Embryonic facial prominence (tissue), 1 donor: ENCODE measurements at regions not wholly inside any gene's neighbourhood (a gene's known extent, or its start where the extent isn't known, plus 50 kb on each side); places are given as distances from the start of the nearest gene placed in this dataset.
"Not testable (repeated sequence)": the region's sequence is repeated elsewhere in the genome, so short reads cannot be mapped to it uniquely, and the experiment has no call there.

Experiments
- DNase-seq: peaks from one replicate; pipeline ENCODE4 v3.0.0-alpha.2; 2016; ENCODE audit errors: extremely low spot score

GRCh38 chrX:117680286-117680685 lies 436.3 kb downstream of the KLHL13 start:
- DNase-seq: no peak

- DNase-seq: no peak
Observed at GRCh38 chrX:117653396-117653795, 463.2 kb downstream of the KLHL13 start.

DNA sequence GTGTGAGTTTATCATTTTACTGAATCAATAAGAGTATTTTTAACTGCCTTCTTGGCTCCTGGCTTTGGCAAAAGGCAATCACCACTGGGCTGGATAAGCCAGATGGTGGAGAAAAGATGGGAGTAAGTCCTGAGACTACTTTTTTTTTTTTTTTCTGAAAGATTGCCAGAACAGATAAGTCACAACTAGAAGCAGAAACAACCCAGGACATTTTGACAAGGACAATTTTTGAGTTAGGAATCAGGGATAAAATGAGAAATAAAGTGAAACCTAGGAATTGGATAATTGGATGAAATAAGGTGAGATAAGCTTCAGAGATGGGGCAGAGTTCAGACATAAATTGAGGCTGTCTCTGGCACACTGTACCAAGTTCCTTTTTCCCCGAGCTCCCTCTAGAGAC lies 471.0 kb downstream of the KLHL13 start:
- DNase-seq: no peak

DNA sequence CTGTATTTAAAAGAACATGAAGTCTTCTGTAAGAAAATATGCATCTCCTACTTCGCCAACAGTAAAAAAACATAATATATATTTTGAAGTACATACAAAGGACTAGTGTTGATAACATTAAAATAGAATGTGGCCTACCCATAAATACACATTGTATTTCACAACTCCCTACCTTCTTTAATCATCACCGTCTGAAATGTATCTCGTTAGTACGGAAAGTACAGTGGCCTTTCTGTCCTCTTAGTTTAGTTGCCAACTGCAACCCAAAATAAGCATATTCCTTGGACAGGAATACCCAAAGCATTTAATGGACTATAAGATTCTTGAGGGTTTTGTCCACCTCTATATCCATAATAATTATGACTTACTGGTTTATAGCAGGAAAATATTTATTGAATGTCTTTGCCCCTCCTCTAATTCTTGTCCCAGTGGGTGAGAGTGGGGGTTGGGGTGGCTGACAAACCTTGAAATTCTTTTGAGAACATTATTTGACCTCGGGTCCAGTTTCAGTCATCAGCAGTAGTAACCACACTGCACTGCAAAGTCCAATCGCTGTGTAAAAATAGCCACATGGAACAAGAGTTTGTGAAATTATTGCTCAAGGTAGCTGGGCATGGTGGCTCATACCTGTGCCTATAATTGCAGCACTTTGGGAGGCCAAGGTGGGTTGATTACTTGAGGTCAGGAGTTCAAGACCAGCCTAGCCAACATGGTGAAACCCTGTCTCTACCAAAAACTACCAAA lies 474.5 kb downstream of the KLHL13 start:
- no peak for DNase-seq

GRCh38 chrX:117636826-117637225 lies 479.8 kb downstream of the KLHL13 start:
- no peak for DNase-seq

GRCh38 chrX:117633277-117633676 lies 483.3 kb downstream of the KLHL13 start:
- DNase-seq: no peak

DNA sequence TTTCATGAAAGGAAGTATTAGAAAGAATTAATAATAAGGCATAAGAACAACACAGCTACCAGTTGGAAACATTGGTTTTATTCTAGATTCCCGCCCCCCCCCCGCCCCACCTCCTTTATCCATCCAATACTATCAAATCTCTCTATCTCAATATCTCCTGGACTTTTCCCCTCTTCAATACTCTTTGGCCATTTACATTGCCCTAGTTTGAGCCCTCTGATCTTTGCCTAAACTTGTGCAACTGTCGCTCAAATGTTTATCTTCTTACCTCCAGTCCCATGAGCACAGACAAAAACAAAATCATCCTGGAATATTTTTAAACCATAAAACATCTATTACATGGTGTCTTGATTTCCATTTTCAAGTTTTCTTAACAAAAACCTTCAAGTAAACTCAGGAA lies 488.2 kb downstream of the KLHL13 start:
- DNase-seq: no peak

GRCh38 chrX:117610806-117611205 lies 505.8 kb downstream of the KLHL13 start:
- DNase-seq: no peak

GRCh38 chrX:117610049-117610448 lies 506.6 kb downstream of the KLHL13 start:
- DNase-seq: no peak

DNA sequence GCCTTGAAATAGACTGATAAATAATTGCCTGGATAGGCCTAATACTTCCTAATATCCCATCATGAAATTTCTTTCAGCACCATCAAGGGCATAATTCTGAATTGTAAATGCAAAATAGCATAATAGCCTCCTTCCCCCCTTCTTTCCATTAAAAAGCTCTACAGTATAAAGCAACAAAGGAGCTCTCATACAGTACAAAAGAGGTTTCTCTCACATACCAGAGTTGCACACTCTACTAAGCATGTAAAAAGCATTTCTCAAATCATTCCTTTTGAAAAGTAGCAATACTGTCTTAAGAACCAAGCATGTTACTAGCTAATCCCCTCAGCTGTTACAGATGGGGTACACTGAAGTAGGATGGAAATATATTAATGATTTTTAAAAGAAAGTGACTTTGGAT lies 509.0 kb downstream of the KLHL13 start:
- DNase-seq: no peak

DNA sequence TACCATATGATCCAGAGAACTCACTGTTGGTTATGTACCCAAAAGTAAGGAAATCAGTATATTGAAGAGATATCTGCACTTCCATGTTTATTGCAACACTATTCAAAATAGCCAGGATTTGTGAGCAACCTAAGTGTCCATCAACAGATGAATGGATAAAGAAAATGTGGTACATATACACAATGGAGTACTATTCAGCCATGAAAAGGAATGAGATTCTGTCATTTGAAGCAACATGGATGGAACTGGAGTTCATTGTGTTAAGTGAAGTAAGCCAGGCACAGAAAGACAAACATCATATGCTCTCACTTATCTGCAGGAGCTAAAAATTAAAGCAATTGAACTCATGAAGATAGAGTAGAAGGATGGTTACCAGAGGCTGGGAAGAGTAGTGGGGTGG lies 510.5 kb downstream of the KLHL13 start:
- not testable (repeated sequence) for DNase-seq

DNA sequence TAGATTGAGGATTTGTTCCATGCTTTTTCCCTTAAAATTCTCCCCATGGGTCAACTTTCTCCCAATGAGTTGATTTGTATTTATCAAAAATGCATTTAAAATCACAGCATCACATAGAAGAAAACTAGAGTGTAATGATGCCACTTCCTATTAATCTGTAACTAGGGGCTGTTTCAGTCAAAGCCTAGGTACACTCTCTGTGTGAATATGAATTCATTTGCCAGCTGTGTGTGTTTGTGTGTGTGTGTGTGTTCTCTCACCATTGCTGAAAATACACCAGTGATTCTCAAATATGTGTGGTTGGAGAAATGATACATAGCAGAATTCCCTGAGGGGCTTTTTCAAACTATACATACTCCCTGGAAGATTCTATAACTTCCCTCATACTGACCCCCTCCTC lies 546.5 kb downstream of the KLHL13 start:
- no peak for DNase-seq

DNA sequence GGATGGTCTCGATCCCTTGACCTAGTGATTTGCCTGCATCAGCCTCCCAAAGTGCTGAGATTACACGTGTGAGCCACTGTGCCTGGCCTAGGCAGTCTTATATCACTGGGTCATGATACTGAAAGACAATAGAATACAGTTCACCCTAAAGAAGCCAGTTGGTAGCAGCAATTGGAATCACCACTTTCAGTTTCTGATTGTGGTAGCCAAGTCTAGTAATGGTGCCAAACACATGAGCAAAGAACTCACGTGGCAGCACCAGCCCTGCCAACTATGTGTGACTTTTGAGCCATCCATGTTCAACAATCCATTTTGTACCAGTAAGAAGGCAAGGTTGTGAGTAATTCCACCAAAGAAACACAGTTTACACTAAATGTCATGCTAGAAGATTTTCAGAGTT lies 548.4 kb downstream of the KLHL13 start:
- DNase-seq: no peak

DNA sequence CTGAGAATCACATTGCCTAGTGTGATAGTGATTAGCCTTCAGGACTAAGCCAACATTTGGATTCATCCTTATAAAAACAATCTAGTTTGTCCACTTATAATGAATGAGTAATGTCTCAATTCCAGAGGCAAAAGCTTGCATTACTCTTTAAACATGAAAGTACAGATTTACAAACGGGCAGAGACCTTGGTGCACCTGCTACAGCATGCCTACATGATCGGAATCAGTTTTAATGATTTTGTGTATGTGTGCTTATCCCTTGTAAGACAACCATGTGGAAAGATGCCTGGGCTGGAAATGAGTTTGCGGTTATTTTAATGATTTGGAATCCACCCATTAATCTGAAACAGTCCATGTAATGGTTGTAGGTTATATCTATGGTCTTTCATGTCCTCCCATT lies 572.7 kb downstream of the KLHL13 start:
- no peak for DNase-seq

- no peak for DNase-seq
Observed at GRCh38 chrX:117539090-117539418, 577.6 kb downstream of the KLHL13 start.

DNA sequence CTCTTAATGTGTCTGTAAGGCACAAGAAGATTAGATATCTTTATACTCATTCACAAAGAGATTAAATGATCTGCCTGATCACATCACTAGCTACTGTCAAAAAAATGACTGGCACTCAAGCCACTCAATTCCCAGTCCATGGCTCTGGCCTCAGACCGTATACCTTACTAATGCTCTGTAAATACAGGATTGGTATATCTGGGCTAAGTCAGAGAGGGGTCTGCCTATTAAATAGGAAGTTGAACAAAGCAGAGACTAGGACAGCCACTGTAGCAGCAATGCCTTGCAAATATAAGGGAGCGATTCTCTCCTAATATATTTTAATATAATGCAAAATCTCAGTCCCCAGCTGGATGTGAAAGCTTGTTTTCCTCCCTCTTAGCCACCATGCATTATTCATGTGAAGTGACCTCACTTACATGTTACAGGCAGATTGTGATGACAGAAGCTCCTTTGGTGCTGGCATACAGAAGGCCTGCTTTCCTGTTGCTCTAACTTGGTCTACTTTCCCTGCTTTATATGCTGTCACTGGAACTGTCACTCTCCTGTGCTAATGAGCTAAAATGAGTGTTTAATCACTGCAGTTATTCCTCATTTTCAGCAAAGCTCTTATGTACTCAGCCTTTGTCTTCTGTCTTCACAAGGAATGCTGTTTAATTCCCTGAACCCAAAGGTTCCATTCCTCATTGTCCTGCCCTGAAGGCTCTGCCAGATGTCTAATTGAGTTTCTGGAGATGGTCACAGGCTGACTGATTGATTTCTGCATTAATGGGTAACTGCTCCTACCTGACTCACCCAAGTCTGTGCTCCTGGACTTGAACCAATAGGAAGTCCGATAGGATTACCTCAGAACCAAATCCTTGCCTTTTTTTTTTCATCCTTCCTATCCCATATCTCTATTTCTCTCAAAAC lies 578.2 kb downstream of the KLHL13 start:
- no peak for DNase-seq

GRCh38 chrX:117532339-117532738 lies 584.3 kb downstream of the KLHL13 start:
- no peak for DNase-seq

DNA sequence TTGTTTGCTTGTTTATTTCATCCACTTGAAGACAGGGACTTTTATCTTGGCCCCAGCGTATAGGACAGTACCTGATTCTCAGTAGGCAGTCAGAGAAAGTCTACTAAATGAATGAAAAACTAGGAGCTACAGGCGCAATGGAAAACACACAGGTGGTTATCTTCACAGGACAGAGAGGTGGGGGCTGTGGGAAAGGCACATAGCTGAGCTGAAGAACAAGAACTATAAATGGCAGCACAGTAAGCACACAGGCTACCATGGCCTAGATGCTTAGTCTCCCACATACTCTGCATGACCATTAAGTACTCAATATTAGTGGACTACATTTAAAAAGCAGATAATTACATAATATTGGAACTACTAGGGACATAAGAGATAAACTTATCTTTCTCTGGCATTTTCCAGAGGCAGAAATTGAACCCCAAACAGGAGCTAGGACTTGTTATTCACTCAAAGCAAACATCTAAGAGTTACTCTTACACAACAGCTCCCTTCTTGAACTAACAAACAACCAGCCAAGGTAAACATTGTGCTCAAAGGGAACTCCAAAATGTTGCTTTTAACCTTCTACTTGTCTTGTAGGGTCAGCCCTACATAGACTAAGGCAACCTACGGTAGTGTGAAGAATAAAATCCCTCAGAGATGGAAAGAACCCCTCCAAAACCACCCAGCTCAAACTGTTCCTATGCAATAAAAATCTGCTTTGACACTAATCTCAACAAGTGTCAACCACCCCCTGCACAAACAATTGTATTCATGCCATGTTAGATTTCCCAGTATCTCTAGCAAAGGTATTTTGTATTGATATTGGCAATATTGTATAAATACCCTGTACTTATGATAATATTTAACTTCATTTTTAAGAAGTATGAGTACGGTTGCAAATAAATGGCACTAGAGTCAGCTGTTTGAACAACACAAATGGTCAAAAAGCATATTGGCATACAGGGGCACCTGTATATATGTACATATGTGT lies 593.6 kb downstream of the KLHL13 start:
- no peak for DNase-seq

- no peak for DNase-seq
Observed at GRCh38 chrX:117517994-117518393, 598.6 kb downstream of the KLHL13 start.

- no peak for DNase-seq
Observed at GRCh38 chrX:117511379-117511778, 605.2 kb downstream of the KLHL13 start.

GRCh38 chrX:117510453-117510852 lies 606.2 kb downstream of the KLHL13 start:
- no peak for DNase-seq

DNA sequence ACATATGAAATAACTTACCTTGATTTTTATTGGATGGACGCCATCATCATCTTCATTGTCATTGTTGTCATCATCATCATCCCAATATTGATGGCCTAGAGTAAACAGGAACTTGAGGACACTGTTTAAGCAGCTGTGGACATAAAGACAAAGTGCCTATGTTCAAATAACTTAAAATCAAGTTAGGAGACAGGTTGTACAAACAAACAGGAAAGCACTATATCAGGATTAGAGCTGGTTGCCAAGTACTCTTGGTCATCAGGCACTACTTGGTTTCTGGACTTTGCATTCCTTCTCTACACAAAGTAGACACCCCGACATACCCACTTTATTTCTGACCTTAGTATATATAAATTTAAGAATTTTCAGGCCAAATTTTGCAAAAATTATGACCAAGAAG lies 608.6 kb downstream of the KLHL13 start:
- DNase-seq: no peak
